NCI-H510A treated with DMSO at 0.1 percent for 48 hours (cell line): ENCODE measurements at regions not wholly inside any gene's neighbourhood (a gene's known extent, or its start where the extent isn't known, plus 50 kb on each side); places are given as distances from the start of the nearest gene placed in this dataset.
"Not testable (repeated sequence)": the region's sequence is repeated elsewhere in the genome, so short reads cannot be mapped to it uniquely, and the experiment has no call there.

ENCODE experiments used
- DNase-seq: peaks from one replicate; lab custom pipeline; 2025; lab: John Stamatoyannopoulos, UW

GRCh38 chr9:102941868-102942267, 53.3 kb upstream of the CYLC2 start:
- no peak for DNase-seq

DNA sequence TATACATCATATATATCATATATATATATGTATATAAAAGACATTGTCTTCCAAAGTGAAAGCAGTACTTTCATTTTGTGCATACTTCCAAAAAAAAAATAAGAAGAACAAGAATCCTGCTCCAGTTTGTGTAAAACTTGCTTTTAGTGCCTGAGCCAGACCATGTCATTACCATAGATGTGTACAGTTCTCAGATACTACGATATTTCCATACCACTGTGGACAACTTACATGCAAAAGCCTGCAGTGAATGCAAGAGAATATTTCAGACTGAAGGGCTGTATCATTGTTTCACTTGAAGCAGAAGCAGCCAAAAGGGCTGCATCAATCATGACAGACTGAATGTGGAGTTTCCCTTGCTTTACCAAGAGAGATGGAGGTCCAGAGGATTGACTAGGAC, 72.6 kb upstream of the CYLC2 start:
- no peak for DNase-seq

DNA sequence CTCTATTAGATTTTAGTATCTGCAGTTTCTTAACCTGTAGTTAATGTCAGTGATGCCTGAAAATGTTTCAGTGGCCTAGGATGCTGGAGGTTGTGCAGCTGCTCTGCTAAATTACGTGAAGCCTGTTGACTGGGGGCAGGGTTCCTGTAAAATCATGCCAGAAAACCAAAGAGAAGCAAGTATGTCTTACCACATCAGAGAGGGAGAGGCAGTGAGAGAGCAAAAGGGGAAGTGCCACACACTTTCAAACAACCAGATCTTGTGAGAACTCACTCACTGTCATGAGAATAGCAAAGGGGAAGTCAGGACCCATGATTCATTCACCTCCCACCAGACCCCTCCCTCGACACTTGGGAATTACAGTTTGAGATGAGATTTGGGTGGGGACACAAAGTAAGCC, 83.9 kb upstream of the CYLC2 start:
- no peak for DNase-seq

DNA sequence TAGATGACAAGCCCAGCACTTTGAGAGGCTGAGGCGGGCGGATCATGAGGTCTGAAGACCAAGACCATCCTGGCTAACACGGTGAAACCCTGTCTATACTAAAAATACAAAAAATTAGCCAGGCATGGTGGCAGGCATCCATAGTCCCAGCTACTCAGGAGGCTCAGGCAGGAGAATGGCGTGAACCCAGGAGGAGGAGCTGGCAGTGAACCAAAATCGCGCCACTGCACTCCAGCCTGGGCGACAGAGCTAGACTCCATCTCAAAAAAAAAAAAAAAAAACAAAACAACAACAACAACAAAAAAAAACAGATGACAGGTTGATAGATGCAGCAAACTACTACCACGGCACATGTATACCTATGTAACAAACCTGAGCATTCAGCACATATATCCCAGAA, 89.3 kb upstream of the CYLC2 start:
- DNase-seq: not testable (repeated sequence)

DNA sequence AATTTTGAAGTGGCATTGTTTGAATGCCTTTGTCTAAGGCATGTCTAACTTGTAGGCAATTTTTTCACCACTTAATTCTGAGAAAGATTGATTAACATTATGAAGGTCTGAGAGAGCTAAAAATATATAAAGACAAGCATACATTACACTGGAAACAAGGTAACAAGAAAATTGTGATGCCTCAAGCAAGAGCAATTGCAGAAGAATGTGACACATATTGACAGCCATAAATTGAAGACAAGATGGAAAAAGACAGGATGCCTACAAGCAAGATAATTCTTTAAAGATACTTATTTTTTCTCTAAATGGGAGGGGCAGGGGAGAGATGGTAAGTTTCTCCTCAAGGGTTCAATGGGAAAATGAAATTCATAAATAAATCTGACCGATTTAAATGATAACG, 103.1 kb upstream of the CYLC2 start:
- DNase-seq: no peak

- DNase-seq: not testable (repeated sequence)
Observed at GRCh38 chr9:102888747-102889146, 106.4 kb upstream of the CYLC2 start.

DNA sequence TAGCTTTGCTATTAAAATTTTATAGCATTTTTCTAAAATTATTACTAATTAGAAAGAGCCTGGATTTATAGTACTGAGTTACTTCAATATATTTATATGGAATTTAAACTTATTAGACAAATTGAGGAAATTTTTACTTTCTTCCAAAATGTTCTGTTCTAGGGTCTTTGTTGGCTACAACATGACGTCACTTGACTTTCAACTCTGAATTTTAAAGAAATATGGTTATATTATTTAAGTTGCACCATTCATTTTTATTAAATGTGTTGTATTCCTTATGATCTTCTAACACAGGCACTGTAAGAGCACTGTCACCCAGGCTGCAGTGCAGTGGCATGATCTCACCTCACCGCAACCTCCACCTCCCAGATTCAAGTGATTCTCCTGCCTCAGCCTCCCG, 119.4 kb upstream of the CYLC2 start:
- no peak for DNase-seq

DNA sequence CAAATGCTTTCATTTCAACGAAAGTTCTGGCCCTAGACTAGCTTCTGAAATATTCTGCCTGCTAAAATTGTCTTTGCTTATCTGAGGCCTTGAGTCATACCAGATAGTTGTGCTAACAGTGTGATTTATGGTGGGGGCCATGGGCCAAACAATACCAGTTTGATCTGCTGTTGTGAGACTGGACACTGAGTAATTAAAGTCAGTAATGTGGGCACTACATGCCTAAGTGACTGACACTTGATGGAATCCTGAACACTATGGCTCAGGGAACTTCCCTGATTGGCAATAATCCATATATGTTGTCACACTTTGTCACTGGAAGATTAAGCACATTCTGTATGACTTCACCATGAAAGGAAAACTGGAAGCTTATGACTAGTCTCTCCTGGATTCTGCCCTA, 127.6 kb upstream of the CYLC2 start:
- no peak for DNase-seq

DNA sequence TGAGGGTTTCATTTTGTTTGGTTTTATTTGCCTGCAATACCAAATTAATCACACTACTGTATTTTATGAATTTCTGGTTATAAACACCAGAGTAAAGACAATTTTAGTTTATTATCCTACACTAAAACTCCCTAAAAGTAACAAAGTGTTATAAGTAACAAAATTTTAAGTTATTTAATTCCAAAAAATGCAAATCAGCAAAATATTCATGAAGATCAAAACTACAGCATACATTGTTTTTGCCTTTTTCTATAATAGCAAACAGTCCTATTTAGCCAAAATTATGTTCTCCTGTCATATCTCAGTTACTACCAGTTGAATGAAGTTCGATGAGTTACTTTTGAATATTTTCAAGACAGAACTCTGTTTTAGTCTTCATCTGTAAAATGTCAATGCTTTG, 132.7 kb upstream of the CYLC2 start:
- DNase-seq: no peak

DNA sequence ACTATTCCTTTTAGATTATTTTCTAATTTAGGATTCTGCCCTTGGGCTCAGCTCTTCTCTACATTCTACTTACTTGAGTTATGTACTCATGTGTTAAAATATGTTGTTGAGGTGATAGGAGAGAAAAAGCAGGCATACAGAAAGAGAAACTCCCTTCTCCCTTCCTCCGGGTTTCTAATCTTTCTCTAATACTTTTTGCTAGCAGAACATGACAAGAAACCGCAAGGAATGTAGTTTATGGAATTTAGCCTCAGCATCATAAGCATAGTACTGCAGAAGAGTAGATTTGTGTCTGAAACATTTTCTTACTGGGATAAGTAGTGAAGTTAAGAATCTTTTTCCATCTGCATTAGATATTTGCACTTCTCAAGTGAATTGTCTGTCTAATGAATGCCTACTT, 139.5 kb upstream of the CYLC2 start:
- no peak for DNase-seq

DNA sequence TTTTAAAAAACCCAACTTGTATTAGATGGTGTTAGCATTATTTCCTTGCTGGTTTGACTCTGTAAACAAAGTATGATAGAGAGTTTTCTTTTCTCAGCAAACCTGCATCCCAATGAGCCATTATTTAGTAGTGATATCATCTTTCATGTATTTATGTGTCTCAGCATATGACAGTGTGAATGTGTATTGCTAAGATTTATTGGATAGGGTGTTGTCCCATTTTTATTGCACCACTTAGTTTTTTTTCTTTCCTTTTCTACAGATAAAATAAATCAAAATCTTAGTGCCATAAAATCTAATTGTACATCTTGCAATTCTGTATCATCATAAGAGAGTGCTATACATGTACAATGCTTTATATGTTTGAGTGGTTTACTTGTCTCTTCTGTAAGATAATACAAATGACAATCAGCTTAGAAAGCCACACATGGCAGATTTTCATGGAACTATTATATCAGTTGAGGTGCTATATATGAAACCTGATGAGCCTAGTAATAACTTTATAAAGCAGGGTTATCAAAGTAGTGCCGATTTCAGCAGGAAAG, 149.2 kb upstream of the CYLC2 start:
- no peak for DNase-seq

DNA sequence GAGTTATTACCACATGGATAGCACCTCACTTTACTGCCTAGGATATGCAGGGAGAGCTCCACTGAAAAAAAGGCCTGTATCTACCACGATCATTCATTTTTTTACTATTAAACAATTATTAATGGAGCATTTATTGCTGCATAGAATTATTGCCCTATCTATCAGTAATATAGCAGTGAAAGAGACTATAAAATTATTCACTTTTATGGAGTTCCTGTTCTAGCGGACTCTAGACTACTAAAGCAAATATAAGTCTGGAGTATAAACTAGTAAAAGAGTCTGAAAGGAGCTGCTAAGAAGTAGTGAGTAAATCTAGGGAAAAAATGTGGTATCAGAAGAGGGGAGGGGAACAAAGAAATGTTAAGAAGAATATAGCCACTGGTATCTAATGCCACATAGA, 150.4 kb upstream of the CYLC2 start:
- no peak for DNase-seq

GRCh38 chr9:102842423-102842822, 152.7 kb upstream of the CYLC2 start:
- no peak for DNase-seq

DNA sequence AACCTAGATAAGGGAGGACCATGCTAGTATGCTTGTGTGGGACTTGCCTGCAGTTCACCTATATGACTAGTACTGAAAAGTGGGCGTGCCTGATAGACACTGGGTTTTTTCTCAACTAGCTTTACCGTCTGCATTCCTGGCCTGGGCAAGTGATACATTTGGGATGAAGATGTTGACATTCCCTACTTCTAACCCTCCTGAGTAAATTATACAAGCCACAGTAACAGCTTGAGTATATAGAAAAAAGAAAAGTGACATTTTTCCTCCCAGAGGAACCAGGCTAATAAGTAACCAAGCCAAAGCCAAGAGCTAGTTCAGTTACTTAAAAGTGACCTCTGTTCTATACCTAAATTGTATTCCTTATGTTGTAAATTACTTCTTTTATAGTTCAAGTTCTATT, 153.8 kb upstream of the CYLC2 start:
- DNase-seq: no peak

DNA sequence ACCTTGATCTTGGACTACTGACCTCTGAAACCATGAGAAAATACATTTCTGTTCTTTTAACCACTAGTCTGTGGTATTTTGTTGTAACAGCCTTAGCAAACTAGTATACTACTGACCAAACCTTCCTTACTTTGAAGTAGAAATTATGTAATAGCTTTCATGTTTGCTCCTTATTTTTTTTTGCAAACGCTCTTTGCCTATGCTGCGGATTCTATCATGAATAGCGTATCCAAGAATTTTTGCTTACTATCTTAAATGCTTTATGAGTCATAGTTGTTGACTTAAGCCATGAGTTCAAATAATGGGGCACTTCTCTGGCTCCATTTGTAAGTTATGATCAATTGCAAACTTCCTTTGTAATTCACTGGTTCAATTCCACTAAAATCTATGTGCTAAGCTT, 154.8 kb upstream of the CYLC2 start:
- DNase-seq: no peak

DNA sequence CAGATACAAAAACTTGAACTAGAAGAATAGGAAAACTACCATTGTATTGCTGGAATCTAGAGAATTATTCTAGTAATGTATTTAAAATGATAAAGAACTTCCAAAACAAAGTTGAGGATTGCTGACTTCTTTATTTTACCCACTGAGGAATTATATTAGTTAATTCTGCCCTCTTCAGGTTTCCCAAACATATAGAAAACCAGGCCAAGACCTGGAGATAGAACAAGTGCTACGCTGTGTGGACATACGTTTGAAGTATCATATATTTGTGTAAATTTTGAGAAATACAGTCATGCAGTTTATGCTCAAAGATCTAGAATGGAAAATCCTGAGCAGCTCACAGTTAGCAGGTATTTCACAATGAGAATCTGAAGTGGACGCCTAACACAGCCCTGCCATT, 162.3 kb upstream of the CYLC2 start:
- no peak for DNase-seq

DNA sequence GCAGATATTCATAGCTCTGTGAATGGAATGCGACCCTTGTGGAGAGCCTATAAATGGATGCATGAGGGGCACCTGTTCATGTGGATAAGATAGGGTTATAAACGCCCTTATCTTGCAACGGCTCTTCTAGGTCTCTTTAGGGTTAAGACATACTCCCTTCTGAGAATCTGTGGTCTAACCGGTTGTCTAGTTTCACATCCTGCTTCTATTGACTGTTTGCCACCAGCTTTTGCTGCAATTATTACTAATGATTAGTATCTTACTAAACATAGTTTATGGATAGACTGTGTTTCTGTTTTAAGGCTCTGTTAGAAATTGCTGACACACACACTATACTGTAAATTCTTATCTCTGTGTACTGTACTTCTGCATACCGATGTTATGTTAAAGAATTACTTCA, 198.9 kb upstream of the CYLC2 start:
- DNase-seq: no peak

GRCh38 chr9:102795532-102795931, 199.6 kb upstream of the CYLC2 start:
- DNase-seq: no peak

DNA sequence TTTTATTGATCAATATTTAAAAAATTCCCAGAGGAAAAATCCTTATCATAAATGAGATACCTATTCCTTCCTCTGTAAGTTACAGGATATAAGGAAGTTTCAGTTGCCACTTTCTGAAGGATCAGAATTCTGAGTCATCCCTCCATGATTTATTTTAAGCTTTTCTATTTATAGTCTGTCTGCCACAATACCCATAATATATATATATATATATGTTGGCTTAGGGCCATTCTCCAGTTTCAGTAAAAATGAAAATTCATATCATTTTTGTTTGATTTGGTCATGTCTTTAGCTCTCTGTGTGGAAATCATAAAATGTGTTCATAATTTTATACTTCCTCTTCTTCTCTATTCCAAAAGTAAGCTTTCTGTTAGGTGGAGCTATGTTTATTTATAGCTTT, 215.8 kb upstream of the CYLC2 start:
- no peak for DNase-seq

- DNase-seq: no peak
Observed at GRCh38 chr9:102778746-102779145, 216.4 kb upstream of the CYLC2 start.

- no peak for DNase-seq
Observed at GRCh38 chr9:102770704-102771103, 224.4 kb upstream of the CYLC2 start.

- DNase-seq: no peak
Observed at GRCh38 chr9:102769307-102769706, 225.8 kb upstream of the CYLC2 start.

GRCh38 chr9:102768002-102768401, 227.1 kb upstream of the CYLC2 start:
- DNase-seq: no peak

- no peak for DNase-seq
Observed at GRCh38 chr9:102767076-102767475, 228.1 kb upstream of the CYLC2 start.

DNA sequence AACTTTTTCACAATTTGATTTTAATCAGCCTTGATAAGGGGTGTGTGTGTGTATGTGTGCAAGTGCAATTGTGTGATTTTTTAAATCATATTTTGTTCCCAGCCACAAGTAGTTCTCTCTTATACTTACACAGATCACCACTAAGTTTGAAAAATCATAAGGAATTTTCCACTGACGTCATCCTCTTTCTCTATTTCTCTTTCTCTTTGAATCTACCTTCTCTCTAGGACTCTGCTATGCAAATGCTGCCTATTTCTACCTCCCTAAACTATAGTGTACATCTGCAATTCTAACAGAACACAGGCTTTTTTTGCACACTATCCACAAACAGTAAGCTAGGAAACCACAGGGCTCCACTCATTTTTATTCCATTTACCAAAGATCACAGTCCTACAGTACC, 254.6 kb upstream of the CYLC2 start:
- no peak for DNase-seq
